Tibial artery (tissue), 4 donors: ENCODE measurements at regions not wholly inside any gene's neighbourhood (a gene's known extent, or its start where the extent isn't known, plus 50 kb on each side); places are given as distances from the start of the nearest gene placed in this dataset.
"Not testable (repeated sequence)": the region's sequence is repeated elsewhere in the genome, so short reads cannot be mapped to it uniquely, and the experiment has no call there.

Source experiments
- DNase-seq, 2 donors: peaks; one replicate each; pipeline ENCODE4 v3.0.0-alpha.2; 2019
- H3K27ac ChIP-seq, 2 donors: fragments of 200-600 bp; sonication (generic) in 1 of 2; 1 replicate in 1 of 2; 2 replicates in 1 of 2; pipeline ENCODE4 v1.5.1; 2018 to 2019; ENCODE audit warnings: mild to moderate bottlenecking in 1 of 2
- H3K27me3 ChIP-seq, 2 donors: fragments of 200-600 bp; sonication (generic) in 1 of 2; one replicate each; pipeline versions ENCODE4 v1.5.1 to v1.6.0; 2016 to 2019
- H3K36me3 ChIP-seq, 3 donors: fragments of 200-600 bp; sonication (generic) in 2 of 3; one replicate each; pipeline ENCODE4 v1.5.1; 2016 to 2019; ENCODE audit warnings: mild to moderate bottlenecking in 2 of 3
- H3K4me1 ChIP-seq, 4 donors: fragments of 200-600 bp; sonication (generic) in 2 of 4; 1 replicate in 3 of 4; 2 replicates in 1 of 4; pipeline ENCODE4 v1.5.1; 2016 to 2019
- H3K4me3 ChIP-seq, 2 donors: fragments of 200-600 bp; sonication (generic) in 1 of 2; 1 replicate in 1 of 2; 2 replicates in 1 of 2; pipeline ENCODE4 v1.5.1; 2018 to 2019; ENCODE audit warnings: mild to moderate bottlenecking in 2 of 2
- H3K9me3 ChIP-seq, 3 donors: fragments of 200-600 bp; sonication (generic) in 1 of 3; one replicate each; pipeline ENCODE4 v1.5.1; 2016 to 2019
- intact Hi-C: fragments of 100-400 bp; cut with DNase I; formaldehyde crosslinking; loops from one replicate; pipeline ENCODE4 v1.15.0; 2023; ENCODE audit warnings: low total_unique reads
- TF ChIP-seq, protein P1 (sequence below), 2 experiments: fragments of 200-600 bp in 1 of 2; fragments of 450-650 bp in 1 of 2; IDR thresholded peaks; one replicate each; pipeline ENCODE4 v1.5.1; 2017 to 2019; ENCODE audit warnings: antibody characterized with exemption in 2 of 2, mild to moderate bottlenecking in 1 of 2, moderate library complexity in 1 of 2

- no peaks in the 10 kb centered on the region for H3K36me3 ChIP-seq
- H3K4me1 ChIP-seq: no peaks in the 10 kb centered on the region
- peaks cover 0 to 16% (median 0%) of the 10 kb centered on the region in 3 donors for H3K9me3 ChIP-seq
Measured at GRCh38 chr5:98231089-98231488, 542.4 kb upstream of the RGMB start.

DNA sequence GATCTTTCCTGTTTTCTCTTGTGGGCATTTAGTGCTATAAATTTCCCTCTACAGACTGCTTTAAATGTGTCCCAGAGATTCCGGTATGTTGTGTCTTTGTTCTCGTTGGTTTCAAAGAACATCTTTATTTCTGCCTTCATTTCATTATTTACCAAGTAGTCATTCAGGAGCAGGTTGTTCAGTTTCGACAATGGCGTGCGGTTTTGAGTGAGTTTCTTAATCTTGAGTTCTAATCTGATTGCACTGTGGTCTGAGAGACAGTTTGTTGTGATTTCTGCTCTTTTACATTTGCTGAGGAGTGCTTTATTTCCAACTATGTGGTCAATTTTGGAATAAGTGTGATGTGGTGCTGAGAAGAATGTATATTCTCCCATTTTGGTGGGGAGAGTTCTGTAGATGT is 535.7 kb upstream of the RGMB start:
- intact Hi-C loops, H3K36me3 ChIP-seq, H3K9me3 ChIP-seq, H3K27me3 ChIP-seq, DNase-seq, H3K4me3 ChIP-seq, H3K27ac ChIP-seq, H3K4me1 ChIP-seq: not testable (repeated sequence)

More at GRCh38 chr5:98231089-98231488, 542.4 kb upstream of the RGMB start:
- no peak overlapping the region for H3K4me3 ChIP-seq
- intact Hi-C loops: no loop called here
- no peak overlapping the region for H3K27ac ChIP-seq
- TF ChIP-seq, protein P1, sequence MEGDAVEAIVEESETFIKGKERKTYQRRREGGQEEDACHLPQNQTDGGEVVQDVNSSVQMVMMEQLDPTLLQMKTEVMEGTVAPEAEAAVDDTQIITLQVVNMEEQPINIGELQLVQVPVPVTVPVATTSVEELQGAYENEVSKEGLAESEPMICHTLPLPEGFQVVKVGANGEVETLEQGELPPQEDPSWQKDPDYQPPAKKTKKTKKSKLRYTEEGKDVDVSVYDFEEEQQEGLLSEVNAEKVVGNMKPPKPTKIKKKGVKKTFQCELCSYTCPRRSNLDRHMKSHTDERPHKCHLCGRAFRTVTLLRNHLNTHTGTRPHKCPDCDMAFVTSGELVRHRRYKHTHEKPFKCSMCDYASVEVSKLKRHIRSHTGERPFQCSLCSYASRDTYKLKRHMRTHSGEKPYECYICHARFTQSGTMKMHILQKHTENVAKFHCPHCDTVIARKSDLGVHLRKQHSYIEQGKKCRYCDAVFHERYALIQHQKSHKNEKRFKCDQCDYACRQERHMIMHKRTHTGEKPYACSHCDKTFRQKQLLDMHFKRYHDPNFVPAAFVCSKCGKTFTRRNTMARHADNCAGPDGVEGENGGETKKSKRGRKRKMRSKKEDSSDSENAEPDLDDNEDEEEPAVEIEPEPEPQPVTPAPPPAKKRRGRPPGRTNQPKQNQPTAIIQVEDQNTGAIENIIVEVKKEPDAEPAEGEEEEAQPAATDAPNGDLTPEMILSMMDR (IDR thresholded peaks at IDR 0.05): no peak
- DNase-seq: no peak
- H3K27me3 ChIP-seq: no peaks in the 10 kb centered on the region

DNA sequence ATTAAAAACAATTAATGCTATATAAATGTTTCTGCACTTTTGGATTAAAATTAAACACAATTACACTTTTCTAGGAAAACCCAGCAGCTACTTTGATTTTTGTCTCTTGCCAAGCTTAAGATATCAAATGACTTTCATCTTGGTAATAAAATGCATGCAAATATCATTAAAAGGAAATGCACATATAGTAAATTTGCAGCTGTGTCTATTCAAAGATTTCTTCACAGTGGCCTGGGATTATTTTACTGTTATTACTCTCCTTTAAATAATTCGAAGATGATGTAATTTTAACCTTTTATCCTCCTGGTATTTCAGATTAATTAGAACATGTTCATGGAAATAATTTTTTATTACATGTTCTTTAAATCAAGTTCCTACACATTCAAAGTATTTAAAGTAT is 529.5 kb upstream of the RGMB start:
- Histone ChIP-seq H3K27me3 (no peaks in the 10 kb centered on the region), H3K36me3 (no peaks in the 10 kb centered on the region), H3K9me3 (no peaks in the 10 kb centered on the region), H3K27ac (no peak overlapping the region), H3K4me1 (no peaks in the 10 kb centered on the region), H3K4me3 (no peak overlapping the region)
- TF ChIP-seq, protein P1 (IDR thresholded peaks at IDR 0.05): no peak
- no peak for DNase-seq
- intact Hi-C loops: no loop called here

- TF ChIP-seq, protein P1 (IDR thresholded peaks at IDR 0.05): no peak
- H3K4me1 ChIP-seq: no peaks in the 10 kb centered on the region
- DNase-seq: no peak
- no peak overlapping the region for H3K27ac ChIP-seq
- H3K36me3 ChIP-seq: no peaks in the 10 kb centered on the region
- H3K27me3 ChIP-seq: no peaks in the 10 kb centered on the region
- H3K4me3 ChIP-seq: no peak overlapping the region
- intact Hi-C loops: no loop called here
- H3K9me3 ChIP-seq: no peaks in the 10 kb centered on the region
Measured at GRCh38 chr5:98248949-98249348, 524.5 kb upstream of the RGMB start.

- Histone ChIP-seq H3K27me3 (no peaks in the 10 kb centered on the region), H3K4me1 (no peaks in the 10 kb centered on the region), H3K9me3 (no peaks in the 10 kb centered on the region), H3K36me3 (no peaks in the 10 kb centered on the region), H3K27ac (no peak overlapping the region), H3K4me3 (no peak overlapping the region)
- intact Hi-C loops: no loop called here
- no peak for DNase-seq
- TF ChIP-seq, protein P1 (IDR thresholded peaks at IDR 0.05): no peak
Measured at GRCh38 chr5:98258939-98259338, 514.5 kb upstream of the RGMB start.

- DNase-seq: no peak
- TF ChIP-seq, protein P1 (IDR thresholded peaks at IDR 0.05): no peak
- no peak overlapping the region for H3K4me3 ChIP-seq
- no peak overlapping the region for H3K27ac ChIP-seq
- H3K4me1 ChIP-seq: no peaks in the 10 kb centered on the region
- H3K27me3 ChIP-seq: no peaks in the 10 kb centered on the region
- intact Hi-C loops: no loop called here
- H3K36me3 ChIP-seq: no peaks in the 10 kb centered on the region
- H3K9me3 ChIP-seq: no peaks in the 10 kb centered on the region
Measured at GRCh38 chr5:98259595-98259994, 513.9 kb upstream of the RGMB start.
